HAP-1 (cell line): ENCODE measurements at regions not wholly inside any gene's neighbourhood (a gene's known extent, or its start where the extent isn't known, plus 50 kb on each side); places are given as distances from the start of the nearest gene placed in this dataset.

Source experiments
- DNase-seq, 2 experiments: peaks; one replicate each; pipeline ENCODE4 v3.0.0-alpha.2; 2016 to 2020; ENCODE audit warnings: low spot score in 2 of 2
- H3K27me3 ChIP-seq: fragments of 250-450 bp; sonication (Bioruptor Pico); 2 replicates; pipeline ENCODE4 v1.5.1; 2020; ENCODE audit warnings: low read depth, mild to moderate bottlenecking, moderate library complexity
- H3K36me3 ChIP-seq: fragments of 250-450 bp; sonication (Bioruptor Pico); replicated peaks from 2 replicates; pipeline ENCODE4 v1.5.1; 2020; ENCODE audit warnings: mild to moderate bottlenecking
- H3K4me1 ChIP-seq: fragments of 250-450 bp; sonication (Bioruptor Pico); 2 replicates; pipeline ENCODE4 v1.5.1; 2020; ENCODE audit warnings: mild to moderate bottlenecking
- H3K4me3 ChIP-seq: fragments of 250-450 bp; sonication (Bioruptor Pico); 2 replicates; pipeline ENCODE4 v1.5.1; 2020; ENCODE audit warnings: mild to moderate bottlenecking, moderate library complexity
- H3K9me3 ChIP-seq: fragments of 250-450 bp; sonication (Bioruptor Pico); 2 replicates; pipeline ENCODE4 v1.5.1; 2020; ENCODE audit warnings: mild to moderate bottlenecking, moderate library complexity
- in situ Hi-C: fragments of 300-500 bp; cut with MboI; formaldehyde crosslinking; loops from 3 replicates; pipeline ENCODE4 v1.14.3; 2020; ENCODE audit warnings: low sequenced_read_pairs, inconsistent platforms, mixed read lengths

DNA sequence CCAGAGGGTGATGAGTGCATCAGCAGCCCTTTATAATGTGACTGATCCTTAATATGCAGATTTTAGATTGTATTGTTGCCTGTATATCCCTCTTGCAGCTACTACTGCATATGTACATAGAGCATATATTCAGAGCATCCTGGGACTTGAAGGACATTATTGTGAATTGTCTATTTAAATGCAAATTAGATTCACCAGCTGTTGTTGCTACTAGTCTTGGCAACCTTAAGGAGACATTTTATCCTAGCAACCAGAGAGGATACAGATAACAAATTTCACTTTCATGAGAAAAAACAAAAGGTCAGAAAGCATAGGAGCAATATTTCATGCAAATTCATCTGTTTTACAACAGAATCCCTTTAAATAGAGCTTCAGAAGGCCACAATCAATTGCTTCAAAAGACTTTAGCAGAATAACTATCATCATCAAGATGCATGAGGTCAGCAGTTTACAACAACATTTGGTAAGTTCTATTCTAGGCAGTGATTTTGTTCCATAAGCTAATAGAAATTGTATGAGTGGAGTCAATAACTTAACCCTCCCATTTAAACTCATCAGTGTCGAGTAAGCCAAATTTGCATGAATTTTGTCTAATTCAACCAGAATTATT, 148.6 kb downstream of the GC start:
- peak in 1 of 2 experiments; percentile 57 for DNase-seq
- Histone ChIP-seq H3K4me1 (peaks cover 4% of the 10 kb centered on the region; the same call in 1 of the 2 replicates), H3K27me3 (no peaks in the 10 kb centered on the region), H3K9me3 (no peaks in the 10 kb centered on the region), H3K36me3 (no peaks in the 10 kb centered on the region), H3K4me3 (no peak overlapping the region)
- in situ Hi-C loops, result no loop called here

DNA sequence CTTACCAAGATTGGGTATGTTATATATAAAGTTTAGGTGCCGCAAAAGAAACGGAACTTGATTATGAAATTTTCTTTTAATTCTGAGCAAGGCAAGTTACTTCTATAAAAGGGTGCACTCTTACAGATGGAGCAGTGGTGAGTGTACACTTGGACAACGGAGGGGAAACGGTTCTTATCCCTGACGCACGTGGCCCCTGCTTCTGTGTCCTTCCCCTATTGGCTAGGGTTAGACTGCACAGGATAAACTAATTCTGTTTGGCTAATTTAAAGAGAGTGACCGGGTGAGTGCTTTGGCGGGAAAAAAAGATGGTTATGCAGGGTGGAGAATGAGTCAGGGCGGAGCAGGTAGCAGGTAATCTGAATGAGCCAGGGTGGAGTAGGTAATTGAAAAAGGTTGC, 149.5 kb downstream of the GC start:
- Histone ChIP-seq H3K9me3 (no peaks in the 10 kb centered on the region), H3K4me1 (peaks cover 4% of the 10 kb centered on the region; the same call in 1 of the 2 replicates), H3K27me3 (no peaks in the 10 kb centered on the region), H3K4me3 (no peak overlapping the region), H3K36me3 (no peaks in the 10 kb centered on the region)
- no peak for DNase-seq
- in situ Hi-C loops, result no loop called here

DNA sequence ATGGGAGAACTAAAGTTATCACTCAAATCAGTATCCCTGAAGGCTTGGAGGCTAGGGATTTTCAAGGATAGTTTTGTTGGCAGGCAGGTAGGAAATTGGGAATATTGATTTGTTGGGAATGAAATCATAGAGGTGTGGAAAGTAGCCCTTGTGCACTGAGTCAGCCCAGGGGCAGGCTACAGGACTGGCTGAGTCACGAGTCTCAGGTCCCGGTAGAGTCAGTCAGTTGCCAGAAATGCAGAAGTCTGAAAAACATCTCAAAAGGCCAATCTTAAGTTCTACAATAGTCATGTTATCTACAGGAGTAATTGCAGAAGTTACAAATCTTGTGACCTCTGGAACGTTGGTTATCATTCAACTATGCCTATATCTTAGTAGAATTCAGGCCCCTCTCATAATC, 153.1 kb downstream of the GC start:
- no peak for DNase-seq
- in situ Hi-C loops, result no loop called here
- Histone ChIP-seq H3K9me3 (no peaks in the 10 kb centered on the region; the same call in 1 of the 2 replicates), H3K4me3 (no peak overlapping the region), H3K27me3 (no peaks in the 10 kb centered on the region), H3K4me1 (peaks cover 4% of the 10 kb centered on the region; the same call in 1 of the 2 replicates), H3K36me3 (no peaks in the 10 kb centered on the region)

DNA sequence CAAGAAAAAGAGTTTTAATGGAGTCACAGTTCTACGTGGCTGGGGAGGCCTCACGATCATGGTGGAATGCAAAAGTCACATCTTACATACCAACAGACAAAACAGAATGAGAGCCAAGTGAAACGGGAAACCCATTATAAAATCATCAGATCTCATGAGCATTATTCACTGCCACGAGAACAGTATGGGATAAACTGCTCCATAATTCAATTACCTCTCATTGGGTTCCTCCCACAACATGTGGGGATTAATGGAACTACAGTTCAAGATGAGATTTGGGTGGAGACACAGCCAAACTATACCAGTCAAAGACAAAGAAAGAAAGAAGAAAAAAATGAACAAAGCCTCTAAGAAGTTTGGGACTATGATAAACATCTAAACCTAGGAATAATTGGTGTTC, 158.9 kb downstream of the GC start:
- in situ Hi-C loops, result no loop called here
- no peaks in the 10 kb centered on the region for H3K4me1 ChIP-seq
- H3K36me3 ChIP-seq, result no peaks in the 10 kb centered on the region
- H3K9me3 ChIP-seq, result no peaks in the 10 kb centered on the region; the same call in 1 of the 2 replicates
- DNase-seq, result no peak
- H3K4me3 ChIP-seq, result no peak overlapping the region
- no peaks in the 10 kb centered on the region for H3K27me3 ChIP-seq
